ENCODE measurements at regions not wholly inside any gene's neighbourhood (a gene's known extent, or its start where the extent isn't known, plus 50 kb on each side); places are given as distances from the start of the nearest gene placed in this dataset.

- no peak for TF ChIP-seq CTCF (conservative IDR thresholded peaks at IDR 0.05; ENCODE audit: low read depth, low read length)
- TF ChIP-seq RAD21 (IDR thresholded peaks at IDR 0.05; ENCODE audit: low read length) = no peak
- no peak for TF ChIP-seq NFE2L2 (IDR thresholded peaks at IDR 0.05; ENCODE audit: low read depth, low read length)
- TF ChIP-seq POLR2A (IDR thresholded peaks at IDR 0.05; ENCODE audit: low read depth, low read length) = no peak
- no peak for TF ChIP-seq MAFK (IDR thresholded peaks at IDR 0.05; ENCODE audit: low read depth, low read length)
- TF ChIP-seq CHD1 (IDR thresholded peaks at IDR 0.05; ENCODE audit: low read depth, low read length) = no peak
- no peak for TF ChIP-seq CEBPB (IDR thresholded peaks at IDR 0.05; ENCODE audit: low read depth, low read length)
- TF ChIP-seq, protein P1, sequence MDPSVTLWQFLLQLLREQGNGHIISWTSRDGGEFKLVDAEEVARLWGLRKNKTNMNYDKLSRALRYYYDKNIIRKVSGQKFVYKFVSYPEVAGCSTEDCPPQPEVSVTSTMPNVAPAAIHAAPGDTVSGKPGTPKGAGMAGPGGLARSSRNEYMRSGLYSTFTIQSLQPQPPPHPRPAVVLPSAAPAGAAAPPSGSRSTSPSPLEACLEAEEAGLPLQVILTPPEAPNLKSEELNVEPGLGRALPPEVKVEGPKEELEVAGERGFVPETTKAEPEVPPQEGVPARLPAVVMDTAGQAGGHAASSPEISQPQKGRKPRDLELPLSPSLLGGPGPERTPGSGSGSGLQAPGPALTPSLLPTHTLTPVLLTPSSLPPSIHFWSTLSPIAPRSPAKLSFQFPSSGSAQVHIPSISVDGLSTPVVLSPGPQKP (IDR thresholded peaks at IDR 0.05; ENCODE audit: borderline replicate concordance, low read depth, low read length) = no peak
- no peak for TF ChIP-seq FOS (IDR thresholded peaks at IDR 0.05; ENCODE audit: low read depth, low read length)
- no peak for TF ChIP-seq USF2 (IDR thresholded peaks at IDR 0.05; ENCODE audit: low read depth, low read length)
Measured at GRCh38 chr3:135503065-135503759, 462.3 kb upstream of the PPP2R3A start.
